ENCODE measurements at regions not wholly inside any gene's neighbourhood (a gene's known extent, or its start where the extent isn't known, plus 50 kb on each side); places are given as distances from the start of the nearest gene placed in this dataset.
"Not testable (repeated sequence)": the region's sequence is repeated elsewhere in the genome, so short reads cannot be mapped to it uniquely, and the experiment has no call there.

- DNase-seq (ENCODE audit: low spot score): no peak
These were observed 407.0 kb downstream of the SUCLG1 start for GRCh38 chr2:84052043-84052442.

- DNase-seq (ENCODE audit: low spot score): no peak
These were observed 410.1 kb downstream of the SUCLG1 start for GRCh38 chr2:84048964-84049363.

GRCh38 chr2:84041506-84041905 lies 417.6 kb downstream of the SUCLG1 start:
- no peak for DNase-seq (ENCODE audit: low spot score)

GRCh38 chr2:84040281-84040680 lies 418.8 kb downstream of the SUCLG1 start:
- no peak for DNase-seq (ENCODE audit: low spot score)

- DNase-seq (ENCODE audit: low spot score): no peak
These were observed 420.2 kb downstream of the SUCLG1 start for GRCh38 chr2:84038866-84039265.

DNA sequence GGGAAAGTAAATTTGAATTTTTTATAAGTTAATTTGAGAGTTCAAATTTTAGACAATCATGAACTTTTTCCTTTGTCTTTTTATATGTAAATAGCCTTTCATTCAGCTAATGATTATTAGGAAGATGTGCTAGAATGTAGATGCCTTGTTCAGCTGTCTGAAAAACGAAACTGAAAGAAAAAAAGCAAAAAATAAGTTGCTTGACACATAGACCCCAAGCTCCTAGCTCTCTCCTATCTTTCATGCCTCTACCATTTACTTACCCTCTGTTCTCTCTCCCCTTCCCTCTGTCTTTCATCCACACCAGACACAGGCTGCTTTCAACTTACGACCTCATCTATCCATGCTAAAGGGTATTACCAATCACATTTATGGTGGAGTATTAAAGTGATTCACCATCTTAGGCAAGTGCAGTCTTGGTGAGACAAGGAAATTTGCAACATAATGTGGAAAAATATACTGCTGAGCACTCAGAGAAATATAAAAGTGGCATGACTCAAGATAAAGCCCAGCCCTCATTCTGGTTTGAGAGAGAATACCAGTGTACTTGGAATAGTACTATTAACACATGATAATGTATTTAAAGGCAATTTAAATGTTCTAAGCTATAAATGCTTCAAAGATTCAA lies 425.6 kb downstream of the SUCLG1 start:
- DNase-seq (ENCODE audit: low spot score): no peak

- DNase-seq (ENCODE audit: low spot score): no peak
These were observed 427.6 kb downstream of the SUCLG1 start for GRCh38 chr2:84031312-84032050.

DNA sequence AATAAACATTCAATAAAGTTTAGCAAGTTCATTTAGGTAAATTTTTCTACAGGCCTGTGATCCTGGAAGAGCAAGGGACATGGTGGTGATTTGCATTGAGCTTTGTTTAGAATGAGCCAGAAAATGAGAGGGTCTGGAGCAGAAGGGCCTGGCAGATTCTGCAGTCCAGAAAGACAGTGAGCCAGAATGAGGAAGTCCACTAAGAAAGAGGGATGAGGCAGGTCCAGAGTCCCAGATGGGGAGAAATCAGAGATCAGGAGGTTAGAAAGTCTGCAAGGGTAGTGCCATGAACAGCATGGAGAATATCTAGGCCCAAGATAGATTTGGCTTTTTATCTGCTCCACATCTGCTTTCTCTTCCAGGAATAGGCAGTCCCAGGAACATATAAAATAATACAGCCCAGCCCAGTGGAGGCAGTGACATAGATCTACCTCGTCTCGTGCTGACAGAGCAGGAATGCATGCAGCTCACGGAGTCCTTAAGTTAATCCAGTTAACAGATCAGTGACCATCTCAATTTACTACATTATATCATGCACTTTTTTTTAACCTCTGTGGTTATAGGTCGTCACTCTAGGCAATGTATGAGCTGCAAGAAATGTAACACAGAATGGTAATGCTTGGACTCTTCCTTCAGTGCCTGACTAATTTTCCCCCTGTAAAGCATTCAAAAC lies 429.0 kb downstream of the SUCLG1 start:
- DNase-seq (ENCODE audit: low spot score): no peak

DNA sequence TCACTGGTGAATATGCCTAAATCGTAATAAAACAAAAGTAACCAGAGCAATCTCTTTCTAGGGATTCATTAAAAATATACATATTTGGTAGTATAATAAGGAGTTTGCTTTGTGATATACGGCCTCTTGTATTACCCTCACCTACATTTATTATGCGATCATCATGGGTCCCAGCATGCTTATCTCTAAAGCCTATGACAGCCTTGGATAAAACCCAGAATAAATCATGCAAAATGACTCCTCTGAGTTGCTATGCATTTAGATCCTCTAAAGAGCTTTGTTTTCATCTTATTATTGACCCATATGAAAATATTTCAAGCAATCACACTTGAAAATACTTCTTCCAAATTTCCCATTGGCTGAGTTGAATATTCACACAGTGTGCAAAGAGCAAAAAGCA lies 432.3 kb downstream of the SUCLG1 start:
- no peak for DNase-seq (ENCODE audit: low spot score)

DNA sequence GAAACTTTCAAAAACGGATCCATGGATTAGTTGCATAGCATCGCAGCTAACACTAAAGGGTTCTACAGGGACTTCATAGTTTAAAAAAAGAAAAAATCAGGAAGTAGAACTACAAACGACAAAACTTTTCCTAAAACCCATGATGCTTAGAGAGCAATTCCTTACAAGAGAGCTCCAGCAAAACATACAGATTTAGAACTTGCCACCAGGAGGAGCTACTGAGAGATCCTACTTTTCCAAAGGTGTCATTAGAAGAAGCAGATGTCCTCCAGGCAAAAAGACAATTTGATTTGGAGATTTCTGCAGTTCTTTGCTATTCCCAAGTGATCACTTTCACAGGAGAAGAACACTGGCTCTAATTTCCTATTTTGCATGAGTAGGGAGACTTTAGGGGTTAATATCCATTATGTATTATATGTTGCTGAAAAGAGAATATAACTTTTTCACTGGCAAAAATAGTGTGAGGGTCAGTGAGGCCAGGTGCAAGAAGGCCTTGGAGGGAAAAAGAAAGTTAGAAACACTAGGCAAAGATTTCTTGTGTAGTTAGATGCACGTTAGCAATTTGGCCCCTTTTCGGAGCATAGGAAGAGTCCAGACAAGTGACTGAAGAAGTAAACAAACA lies 436.2 kb downstream of the SUCLG1 start:
- no peak for DNase-seq (ENCODE audit: low spot score)

DNA sequence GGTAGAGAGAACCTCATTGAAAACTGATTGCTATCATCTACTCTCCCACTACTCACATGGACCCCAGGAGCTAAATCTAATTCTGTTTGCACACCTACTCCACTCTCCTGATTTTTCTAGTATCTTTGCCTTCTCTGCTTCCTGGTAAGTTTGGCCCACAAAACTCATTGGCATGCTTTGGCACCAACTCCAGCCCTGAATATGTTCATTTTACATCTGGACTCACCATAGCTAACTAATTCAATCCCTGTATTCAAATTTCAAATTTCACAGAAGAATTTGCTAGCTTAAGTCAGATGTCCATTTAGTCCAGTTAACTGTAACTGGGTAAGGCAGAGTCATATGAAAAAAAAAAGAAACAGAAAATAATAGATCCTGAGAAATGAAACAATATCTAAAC lies 442.1 kb downstream of the SUCLG1 start:
- DNase-seq (ENCODE audit: low spot score): no peak

DNA sequence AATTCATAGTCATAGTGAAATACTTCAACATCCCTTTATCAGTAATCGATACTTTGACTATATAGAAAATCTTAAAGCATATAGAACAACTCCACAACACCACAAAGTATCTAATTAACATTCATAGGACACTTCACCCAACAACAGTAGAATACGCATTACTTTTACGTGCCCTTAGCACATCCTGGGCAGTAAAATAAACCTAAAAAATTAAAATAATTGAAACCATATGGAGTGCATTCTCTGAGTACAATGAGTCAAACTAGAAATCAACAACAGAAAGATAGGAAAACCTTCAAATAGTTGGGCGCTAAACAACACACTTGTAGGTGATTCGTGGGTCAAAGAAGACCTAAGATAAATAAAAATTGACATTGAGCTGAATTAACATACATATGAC lies 442.9 kb downstream of the SUCLG1 start:
- no peak for DNase-seq (ENCODE audit: low spot score)

- no peak for DNase-seq (ENCODE audit: low spot score)
These were observed 461.2 kb downstream of the SUCLG1 start for GRCh38 chr2:83997889-83998288.

DNA sequence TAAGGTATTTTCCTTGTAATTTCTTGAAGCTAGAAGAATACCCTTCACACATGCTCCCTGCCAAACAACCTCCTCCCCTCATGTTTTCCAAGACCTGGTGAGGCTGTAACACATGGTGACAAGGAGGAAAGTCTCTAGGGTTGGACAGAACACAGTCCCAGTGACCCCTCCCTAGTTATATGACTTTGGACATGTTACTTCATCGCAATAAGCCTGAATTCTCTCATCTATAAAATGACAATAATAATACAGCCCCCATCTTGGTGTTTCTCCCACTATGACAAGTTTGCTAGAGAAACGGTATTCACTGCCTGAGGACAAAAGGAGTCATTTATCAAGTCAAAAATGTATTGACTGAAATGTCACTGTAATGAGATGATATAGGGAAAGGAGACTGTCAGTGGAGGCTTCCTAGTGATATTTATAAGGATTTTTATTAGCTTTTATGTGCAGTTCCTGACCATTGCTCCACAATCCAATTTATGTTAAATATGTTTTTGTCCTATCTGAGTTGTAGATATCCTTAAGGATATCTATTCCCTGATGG lies 464.4 kb downstream of the SUCLG1 start:
- DNase-seq (ENCODE audit: low spot score): no peak

- DNase-seq (ENCODE audit: low spot score): no peak
These were observed 465.0 kb downstream of the SUCLG1 start for GRCh38 chr2:83993873-83994632.

- DNase-seq (ENCODE audit: low spot score): no peak
These were observed 467.1 kb downstream of the SUCLG1 start for GRCh38 chr2:83991992-83992391.

- no peak for DNase-seq (ENCODE audit: low spot score)
These were observed 468.4 kb downstream of the SUCLG1 start for GRCh38 chr2:83990636-83991035.

DNA sequence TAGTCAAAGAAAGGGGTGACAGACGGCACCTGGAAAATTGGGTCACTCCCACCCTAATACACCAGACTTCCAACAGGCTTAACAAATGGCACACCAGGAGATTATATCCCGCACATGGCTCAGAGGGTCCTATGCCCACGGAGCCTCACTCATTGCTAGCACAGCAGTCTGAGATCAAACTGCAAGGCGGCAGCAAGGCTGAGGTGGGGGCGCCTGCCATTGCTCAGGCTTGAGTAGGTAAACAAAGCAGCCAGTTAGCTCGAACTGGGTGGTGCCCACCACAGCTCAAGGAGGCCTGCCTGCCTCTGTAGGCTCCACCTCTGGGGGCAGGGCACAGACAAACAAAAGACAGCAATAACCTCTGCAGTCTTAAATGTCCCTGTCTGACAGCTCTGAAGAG lies 482.5 kb downstream of the SUCLG1 start:
- not testable (repeated sequence) for DNase-seq (ENCODE audit: low spot score)

DNA sequence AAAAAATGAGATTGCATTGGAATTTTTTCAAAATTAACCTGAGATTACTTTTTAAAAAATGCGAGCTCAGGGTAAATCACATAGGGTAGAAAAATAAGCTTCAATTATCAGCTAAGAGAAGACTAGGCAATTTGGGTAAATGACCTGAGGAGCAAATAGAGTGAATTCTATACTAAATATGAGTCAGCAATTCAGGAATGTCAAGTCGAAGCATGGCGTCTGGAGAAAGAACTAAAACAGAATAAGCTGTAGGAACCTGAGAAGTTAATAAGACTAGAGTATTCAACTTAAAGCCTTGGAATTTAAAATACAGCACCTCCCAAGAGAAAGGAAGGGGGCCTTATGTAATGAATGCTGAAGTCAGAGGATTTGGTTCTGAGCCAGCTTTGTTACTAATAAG lies 487.0 kb downstream of the SUCLG1 start:
- DNase-seq (ENCODE audit: low spot score): no peak

- no peak for DNase-seq (ENCODE audit: low spot score)
These were observed 487.5 kb downstream of the SUCLG1 start for GRCh38 chr2:83971547-83971946.

DNA sequence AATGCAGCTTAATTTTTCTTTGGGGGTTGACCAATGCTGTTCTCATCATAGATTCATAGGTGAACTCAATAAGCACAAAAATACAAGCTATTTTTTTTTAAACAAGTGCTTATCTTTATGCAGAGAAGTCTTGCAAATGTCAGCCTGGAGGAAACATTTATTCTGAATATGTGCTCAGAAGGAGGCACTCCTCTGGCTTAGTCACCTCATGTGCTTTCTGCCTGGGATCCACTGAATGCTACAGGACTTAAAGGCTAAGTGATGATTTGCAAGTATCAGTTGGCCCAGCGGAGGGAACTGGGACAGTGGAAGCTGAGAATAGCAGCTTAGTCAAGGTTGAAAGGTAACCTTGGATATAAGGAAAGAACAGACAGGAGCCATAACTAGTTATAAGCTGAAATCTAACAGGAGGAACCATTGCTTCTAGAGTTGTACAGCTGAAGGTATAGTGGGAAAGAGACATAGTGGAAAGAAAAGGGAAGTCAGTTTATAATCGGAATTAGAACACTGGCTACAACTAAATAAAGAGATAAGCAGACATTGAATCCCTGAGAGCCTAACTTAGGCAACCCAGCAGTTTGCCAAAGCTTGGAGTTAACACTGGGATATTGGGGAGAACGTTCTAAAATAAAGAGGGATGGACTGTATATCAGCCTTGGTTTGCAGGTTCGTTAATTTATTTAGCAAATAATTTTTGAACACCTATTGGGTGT lies 488.7 kb downstream of the SUCLG1 start:
- no peak for DNase-seq (ENCODE audit: low spot score)

All from ureter (tissue), 1 donor.